Panc1 (cell line): ENCODE measurements at regions not wholly inside any gene's neighbourhood (a gene's known extent, or its start where the extent isn't known, plus 50 kb on each side); places are given as distances from the start of the nearest gene placed in this dataset.

Experiments
- CTCF ChIP-seq: fragments of 450-650 bp; IDR thresholded peaks from 2 replicates; pipeline ENCODE4 v1.5.1; 2017; ENCODE audit warnings: mild to moderate bottlenecking
- POLR2AphosphoS5 ChIP-seq: IDR thresholded peaks from 2 replicates; pipeline ENCODE4 v1.6.1; 2012; ENCODE audit warnings: mild to moderate bottlenecking, low read depth, low read length, moderate library complexity
- SIN3A ChIP-seq: IDR thresholded peaks from 2 replicates; pipeline ENCODE4 v1.6.1; 2012; ENCODE audit warnings: low read depth, mild to moderate bottlenecking, low read length, moderate library complexity, borderline replicate concordance; ENCODE audit not compliant: insufficient read depth
- TCF7L2 ChIP-seq: IDR thresholded peaks from 2 replicates; pipeline ENCODE4 v1.6.1; 2011; ENCODE audit warnings: mild to moderate bottlenecking, low read depth, low read length, inconsistent platforms

DNA sequence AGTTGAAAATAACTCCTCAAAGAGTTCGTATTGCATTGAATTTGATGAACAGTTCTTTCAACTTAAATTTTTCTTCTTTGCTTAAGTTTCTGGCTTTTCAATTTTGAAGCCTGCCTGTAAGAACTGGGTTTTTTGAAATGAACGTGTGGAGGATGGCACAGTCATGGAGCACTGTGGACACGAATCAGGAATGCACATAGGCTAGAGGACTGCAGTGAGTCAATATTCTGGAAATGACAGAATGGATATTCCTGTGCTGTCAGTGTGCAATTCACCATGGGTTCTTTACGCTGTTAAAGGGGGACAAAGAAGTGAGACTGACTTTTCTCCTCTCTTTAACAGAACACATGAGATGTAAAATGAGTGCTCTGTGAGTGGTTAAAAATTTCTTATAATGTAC is 368.0 kb upstream of the AGA start:
- TF ChIP-seq TCF7L2 (no peak), POLR2AphosphoS5 (no peak), CTCF (no peak), SIN3A (no peak)
